IPS DF 4.7 (cell line): ENCODE measurements at regions not wholly inside any gene's neighbourhood (a gene's known extent, or its start where the extent isn't known, plus 50 kb on each side); places are given as distances from the start of the nearest gene placed in this dataset.

Experiments used
- DNase-seq: peaks from one replicate; pipeline ENCODE4 v3.0.0-alpha.2; 2013; ENCODE audit warnings: low spot score; ENCODE audit errors: extremely low read depth

DNA sequence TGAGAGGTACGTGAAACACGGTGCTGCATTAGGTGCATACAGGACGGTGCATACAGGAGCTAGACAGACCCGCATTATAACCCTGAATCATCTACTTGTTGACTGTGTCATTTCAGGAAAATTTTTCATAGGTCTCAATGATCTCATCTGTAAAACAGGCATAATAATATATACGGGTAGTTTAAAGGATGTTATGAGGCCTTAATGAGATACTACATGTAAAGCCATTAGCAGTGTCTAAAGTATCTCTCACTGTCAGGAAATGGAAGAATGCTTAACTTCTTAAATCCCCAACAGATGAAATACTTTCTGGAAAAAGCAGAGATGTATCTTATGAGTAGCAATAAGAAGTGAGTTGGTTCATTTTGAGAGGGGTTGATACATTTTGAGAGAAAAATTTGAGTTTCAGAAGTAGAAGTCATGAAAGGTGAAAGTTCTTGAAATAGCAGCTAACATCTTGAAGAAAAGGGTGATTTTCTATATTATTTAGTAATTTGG is 669.6 kb downstream of the PTPRC start:
- DNase-seq = no peak

DNA sequence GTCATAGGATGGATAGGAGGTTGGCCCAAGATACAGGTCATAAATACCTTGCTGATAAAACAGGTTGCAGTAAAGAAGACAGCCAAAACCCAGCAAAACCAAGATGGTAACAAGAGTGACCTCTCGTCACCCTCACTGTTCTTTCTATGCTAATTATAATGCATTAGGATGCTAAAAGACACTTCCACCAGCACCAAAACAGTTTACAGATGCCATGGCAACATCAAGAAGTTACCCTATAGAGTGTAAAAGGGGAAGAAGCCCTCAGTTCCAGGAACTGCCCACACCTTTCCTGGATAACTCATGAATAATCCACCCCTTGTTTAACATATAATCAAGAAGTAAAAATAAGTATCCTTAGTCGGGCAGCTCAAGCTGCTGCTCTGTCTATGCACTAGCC is 671.9 kb downstream of the PTPRC start:
- DNase-seq = no peak

DNA sequence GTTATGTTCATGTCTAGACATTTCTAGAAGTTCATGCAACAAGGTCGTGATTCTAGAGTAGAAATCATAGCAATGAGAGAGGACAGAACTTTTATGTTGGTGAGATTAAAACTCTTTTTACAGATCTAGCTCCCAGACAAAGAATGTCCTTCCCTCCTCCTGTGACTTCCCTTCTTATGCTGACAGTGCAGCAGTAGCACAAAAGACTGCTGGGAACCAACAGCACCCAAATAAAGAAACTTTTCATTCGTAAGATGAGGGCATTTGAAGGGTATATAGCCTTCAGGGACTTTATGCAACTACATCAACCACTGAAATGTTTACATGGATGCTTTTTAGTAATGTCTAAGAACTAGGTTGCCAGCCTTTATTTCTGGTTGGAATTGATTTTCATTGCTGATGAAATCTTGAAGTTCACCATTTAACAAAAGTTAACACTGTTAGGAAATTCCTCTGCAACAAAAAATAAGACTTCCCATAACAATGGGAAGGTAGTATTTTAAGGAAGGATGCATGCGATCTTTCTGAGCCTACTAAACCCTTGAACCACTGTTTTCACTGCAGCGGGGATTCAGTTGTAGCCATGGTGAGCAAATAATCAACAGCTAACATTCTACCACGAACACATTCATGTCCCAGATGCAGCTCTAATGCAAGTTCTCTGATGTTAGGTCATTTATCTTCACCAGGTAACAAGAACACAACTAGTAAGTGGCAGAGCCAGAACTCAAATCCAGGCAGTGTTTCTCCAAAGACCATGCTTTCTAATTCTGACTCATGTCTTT is 672.8 kb downstream of the PTPRC start:
- no peak for DNase-seq

DNA sequence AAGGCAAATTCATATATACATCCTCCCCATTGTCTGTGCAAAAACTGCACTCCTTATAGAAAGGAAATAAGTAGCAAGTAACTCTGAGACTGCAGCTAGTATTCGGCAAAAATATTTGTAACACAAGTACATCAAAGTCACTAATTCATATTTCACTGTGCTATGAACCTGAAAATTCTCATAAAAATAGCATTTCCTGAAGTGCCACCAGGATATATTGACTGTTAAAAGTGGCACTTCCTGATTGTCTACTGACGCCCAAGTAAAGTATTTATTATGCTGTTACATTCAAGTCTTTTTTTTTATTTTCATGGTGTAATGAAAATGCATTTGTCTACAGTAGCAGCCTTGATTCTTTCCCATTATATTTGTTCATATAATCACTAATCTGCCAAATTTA is 673.8 kb downstream of the PTPRC start:
- DNase-seq = no peak

DNA sequence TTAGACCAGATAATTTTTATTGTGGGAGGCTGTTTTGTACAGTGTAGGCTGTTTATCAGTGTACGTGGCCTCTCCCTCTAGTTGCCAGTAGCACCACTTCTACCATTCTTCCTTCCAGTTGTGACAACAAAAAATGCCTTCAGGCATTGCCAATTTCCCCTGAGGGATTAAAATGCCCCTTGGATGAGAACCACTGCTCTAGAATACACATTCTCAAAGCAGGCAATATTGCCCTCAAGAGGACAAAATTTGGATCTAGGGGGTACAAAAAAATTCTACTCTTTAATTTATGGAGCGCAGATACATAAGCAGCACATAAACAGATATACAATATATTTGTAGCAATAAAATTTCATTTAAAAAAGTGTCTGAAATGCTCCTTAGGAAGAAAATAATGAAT is 674.6 kb downstream of the PTPRC start:
- no peak for DNase-seq

DNA sequence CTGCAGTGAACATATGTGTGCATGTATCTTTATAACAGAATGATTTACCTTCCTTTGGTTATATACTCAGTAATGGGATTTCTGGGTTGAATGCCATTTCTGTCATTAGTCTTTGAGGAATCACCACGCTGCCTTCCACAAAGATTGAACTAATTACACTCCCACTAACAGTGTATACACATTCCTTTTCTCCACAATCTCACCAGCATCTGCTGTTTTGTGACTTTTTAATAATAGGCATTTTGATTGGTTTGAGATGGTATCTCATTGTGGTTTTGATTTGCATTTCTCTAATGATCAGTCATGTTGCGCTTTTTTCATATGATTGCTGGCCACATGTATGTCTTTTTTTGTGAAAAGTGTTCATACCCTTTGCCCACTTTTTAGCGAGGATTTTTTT is 680.5 kb downstream of the PTPRC start:
- no peak for DNase-seq

DNA sequence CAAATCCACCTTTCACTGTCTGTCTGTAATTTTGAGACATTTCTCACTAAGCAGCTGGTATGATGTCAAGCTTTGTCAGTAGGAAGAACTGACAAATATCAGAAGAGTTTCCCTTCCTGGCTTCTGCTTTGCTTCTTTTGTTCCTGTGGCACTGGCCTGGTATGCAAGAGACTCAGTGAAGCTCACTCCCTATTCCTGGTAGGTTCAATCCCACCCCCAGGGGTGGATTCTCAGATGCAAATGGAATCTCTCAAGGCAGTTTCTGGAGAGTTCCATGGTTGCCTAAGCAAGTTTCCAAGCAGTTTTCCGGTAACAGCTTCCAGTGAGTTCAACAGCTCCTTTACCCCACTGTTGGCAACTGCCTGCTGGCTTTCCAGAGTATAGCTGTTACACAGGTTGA is 683.4 kb downstream of the PTPRC start:
- DNase-seq = no peak

DNA sequence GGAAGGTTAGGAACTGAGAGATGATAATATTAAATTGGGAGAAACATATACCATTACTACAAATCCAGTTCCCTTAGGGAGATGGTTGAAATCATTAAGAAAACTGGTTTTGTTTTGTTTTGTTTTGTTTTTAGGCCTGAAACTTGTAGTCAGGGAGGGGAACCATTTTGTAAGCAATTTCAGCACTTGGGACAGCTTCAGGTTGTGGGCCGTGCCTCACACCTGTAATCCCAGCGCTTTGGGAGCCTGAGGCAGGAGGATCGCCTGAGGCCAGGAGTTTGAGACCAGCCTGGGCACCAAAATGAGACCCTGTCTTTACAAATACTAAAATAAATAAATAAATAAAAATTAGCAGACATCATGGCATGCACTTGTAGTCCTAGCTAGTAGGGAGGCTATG is 694.3 kb upstream of the NR5A2 start:
- DNase-seq = no peak

DNA sequence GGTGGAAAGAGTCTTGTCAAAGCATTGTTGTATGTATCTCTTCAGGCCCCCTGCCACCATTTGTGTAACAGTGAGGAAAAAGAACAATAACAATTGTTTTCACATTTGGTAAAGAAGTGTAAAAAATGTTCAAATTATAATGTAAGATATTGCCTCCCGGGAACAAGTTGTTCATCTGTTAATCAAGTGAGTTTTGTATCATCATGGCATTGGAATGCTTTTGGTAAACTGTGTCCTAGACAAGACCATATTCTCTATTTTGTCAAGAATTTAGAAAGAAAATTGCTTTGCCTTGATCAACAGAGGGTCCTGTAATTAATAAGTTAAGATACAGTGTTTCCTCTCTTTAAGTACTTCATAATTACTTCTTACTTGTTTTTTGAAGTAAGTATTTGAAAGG is 692.0 kb upstream of the NR5A2 start:
- DNase-seq = no peak

DNA sequence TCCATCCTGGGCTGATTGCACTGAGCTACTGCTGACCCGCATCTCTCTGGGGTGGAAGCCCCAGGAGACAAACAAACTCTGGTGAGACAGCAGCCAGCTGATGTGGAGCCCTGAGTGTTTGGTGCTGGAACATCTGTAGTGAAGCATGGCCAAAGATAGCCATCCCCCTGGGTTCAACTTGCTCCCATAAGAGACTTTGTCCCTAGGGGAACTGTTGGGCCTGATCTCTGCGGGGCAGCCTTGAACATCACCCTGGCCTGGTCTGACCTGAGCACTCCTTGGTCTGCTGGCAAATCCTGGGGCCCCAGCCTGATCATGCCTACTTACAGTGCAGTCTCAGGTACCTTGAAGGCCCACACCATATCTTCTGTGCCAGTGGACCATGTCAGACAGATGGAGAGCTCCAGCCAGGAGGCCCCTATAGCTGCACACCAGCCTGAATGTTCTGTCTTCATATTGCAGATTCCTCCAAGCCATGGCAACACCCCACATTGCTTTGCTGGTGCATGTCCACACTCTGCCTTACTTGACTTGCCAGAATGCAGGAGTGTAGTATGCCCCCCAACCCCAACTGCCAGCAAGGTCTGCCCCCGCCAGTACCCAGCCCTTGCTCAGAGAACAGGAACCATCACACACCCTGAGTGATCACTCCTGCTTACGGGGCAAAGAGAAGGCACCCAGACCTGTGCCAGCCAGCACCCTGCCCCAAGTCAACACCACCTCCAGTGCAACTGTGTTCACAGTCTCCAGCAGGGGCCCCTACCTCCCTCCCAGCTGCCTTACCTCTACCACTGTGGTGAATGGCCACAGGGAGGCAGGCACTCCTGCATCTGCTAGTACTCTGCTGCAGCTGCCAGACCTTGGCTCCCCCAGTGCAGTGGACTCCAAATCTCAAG is 690.5 kb upstream of the NR5A2 start:
- no peak for DNase-seq

DNA sequence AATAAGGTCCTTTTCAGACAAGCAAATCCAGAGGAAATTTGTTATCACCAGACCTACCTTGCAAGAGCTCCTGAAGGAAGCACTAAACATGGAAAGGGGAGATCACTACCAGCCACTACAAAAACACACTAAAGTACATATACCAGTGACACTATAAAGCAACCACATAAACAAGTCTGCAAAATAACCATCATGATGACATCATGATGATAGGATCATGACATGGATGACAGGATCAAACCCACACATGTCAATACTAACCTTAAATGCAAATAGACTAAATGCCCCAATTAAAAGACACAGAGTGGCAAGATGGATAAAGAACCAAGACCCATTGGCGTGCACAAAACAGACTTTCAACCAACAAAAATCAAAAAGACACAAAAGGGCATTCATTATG is 688.8 kb upstream of the NR5A2 start:
- no peak for DNase-seq

DNA sequence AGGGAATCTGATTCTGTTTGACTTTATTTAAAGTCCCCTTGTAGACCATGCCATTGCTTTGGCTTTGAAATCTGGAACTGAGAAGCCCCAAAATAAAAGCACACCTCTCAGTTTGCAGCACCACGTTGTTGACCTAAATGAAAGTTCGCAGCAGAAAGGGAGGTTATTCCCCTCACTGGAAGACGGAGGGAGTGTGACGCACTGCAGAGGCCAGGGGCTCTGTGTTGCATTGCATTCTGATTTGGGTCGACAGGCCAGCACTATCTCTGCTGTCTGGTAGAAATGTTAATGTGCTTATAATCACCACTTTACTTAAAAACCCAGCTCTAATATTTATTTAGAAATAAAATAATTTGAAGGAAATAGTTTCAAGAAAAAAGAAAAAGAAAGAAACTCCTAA is 675.2 kb upstream of the NR5A2 start:
- DNase-seq = no peak

DNA sequence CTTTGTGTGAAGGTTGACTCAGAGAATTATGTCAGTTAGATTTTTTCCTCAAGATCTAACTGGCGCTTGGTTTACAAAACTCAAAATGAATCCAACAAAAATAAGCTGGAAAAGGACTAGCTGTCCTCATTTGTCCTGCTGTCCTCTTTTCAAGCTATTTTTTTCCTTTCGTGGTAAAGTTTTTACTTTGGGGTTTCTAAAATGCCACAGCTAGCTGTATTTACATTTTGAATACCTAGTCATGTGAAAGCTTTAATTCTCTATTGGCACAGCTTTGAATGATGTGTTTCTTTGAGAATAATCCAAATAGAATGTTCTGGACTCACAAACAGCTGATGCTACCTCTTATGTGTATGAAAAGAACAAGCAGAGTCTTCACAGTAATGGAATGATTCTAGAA is 673.6 kb upstream of the NR5A2 start:
- DNase-seq = no peak

DNA sequence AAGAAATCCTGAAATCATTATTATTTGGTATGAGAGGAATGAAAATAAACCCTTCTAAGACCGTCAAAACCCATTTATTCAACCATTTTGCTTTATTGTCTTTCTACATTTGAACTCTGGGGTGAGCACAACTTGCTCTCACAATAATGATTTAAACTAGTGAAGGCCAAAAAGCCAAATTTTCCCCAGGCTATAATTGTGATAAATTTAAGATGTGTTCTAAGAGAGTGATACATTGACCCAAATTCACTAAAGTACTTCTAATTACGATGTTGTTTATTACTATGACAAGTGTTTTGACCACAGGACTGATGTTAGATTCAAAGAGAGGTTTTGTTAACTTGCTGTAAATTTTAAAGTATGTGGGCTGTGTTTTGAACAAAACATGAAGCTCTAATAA is 670.9 kb upstream of the NR5A2 start:
- no peak for DNase-seq

DNA sequence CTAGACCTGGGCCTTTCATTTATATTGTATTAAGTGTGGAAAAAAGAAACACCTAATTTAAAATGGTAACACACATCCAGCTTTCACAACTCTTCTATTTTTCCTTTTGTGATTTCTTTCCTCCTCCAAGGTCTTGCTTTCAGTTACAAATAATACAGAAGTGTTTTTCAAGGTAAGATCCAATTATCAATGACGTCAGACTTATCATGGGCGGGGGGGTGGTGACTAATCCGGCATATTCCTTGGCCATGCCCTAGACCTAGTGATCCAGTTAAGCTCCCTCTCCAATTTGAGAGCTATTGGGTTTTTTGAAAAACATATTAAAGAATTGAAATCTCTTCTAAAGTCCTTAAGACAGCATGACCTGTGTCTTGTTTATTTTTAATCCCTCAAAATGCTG is 669.9 kb upstream of the NR5A2 start:
- no peak for DNase-seq

DNA sequence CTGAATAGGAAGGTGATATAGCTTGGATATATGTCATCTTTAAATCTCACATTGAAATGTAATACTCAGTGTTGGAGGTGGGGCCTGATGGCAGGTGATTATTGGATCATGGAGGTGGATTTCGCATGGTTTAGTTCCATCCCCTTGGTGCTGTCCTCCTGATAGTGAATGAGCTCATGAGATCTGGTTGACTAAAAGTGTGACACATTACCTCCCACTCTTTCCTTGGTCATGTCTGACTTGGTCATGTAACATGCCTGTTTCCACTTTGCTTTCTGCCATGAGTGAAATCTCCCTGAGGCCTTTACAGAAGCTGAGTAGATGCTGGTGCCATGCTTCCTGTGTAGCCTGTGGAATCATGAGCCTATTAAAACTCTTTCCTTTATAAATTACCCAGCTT is 664.5 kb upstream of the NR5A2 start:
- DNase-seq = no peak

DNA sequence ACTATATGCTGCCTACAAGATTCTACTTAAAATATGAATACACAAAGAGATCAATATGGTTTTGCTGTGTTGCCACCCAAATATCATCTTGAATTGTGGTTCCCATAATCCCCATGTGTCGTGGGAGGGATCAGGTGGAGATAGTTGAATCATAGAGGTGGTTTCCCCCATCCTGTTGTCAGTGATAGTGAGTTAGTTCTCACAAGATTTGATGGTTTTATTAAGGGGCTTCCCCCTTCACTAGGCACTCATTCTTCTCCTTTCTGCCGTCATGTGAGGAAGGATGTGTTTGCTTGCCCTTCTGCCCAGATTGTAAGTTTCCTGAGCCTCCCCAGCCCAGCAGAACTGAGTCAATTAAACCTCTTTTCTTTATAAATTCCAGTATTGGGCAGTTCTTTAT is 654.4 kb upstream of the NR5A2 start:
- DNase-seq = no peak

DNA sequence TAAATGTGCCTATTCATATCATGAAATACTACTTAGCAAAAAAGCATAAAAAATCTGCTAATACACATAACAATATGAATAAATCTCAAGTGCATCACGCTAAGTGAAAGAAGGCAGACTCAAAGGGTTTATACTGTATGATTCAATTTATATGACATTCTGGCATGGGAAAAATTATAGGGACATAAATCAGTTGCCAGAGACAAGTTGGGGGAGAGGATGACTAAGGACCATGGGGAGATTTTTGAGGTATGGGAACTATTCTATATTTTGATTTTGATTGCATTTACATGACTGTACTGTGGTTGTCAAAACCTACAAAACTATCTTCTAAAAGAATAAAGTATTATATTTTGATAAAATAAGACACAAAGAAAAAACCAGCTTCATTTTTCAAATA is 650.3 kb upstream of the NR5A2 start:
- DNase-seq = no peak

DNA sequence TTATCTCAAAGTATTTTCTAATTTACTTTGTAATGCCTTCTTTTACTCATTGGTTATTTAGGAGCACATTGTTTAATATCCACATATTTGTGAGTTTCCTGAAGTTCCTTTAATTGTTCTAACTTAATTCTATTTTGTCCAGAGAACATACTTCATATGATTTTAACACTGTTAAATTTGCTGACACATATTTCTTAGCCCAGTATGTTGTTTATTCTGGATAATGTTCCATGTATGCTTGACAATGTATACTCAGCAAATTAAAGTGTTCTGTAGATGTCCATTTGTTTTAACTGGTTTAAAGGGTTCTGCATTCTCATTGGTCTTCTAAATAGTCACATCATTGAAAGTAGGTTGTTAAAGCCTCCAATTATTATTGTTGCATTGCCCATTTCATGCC is 643.7 kb upstream of the NR5A2 start:
- no peak for DNase-seq

DNA sequence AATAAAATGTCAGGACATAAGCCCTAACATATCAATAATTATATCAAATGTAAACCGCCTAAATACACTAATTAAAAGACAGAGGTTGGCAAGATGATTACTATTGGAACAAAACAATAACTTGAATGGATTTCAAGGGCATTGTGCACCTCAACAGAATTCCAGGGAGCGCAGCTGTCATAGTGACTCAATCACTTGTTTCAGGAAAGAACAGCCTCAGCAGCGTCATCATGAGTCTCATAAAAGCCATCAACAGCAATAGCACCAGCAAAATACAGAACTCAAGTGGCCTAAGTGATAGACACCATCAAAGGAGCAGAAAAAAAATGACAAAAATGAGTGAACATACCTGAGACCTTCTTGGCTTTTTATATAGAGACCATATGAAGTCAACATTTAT is 632.7 kb upstream of the NR5A2 start:
- no peak for DNase-seq

DNA sequence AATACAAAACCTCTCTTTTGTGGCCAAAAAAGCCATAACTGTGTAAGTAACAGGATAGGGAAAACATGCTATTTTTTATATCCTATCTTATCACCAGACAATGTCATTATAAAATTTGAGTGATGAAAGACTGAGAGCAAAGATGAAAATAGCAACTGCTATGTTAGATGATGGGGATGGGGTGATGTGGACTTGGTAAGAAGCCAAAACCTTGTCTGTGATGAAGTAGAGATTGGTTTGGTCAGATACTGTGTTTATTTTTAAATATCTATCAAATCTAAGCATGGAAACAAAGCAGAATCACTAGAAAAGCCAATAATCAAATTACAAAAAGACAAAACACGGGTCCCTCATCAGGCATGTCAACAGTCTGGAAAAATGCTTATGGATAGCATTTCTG is 631.1 kb upstream of the NR5A2 start:
- DNase-seq = no peak

DNA sequence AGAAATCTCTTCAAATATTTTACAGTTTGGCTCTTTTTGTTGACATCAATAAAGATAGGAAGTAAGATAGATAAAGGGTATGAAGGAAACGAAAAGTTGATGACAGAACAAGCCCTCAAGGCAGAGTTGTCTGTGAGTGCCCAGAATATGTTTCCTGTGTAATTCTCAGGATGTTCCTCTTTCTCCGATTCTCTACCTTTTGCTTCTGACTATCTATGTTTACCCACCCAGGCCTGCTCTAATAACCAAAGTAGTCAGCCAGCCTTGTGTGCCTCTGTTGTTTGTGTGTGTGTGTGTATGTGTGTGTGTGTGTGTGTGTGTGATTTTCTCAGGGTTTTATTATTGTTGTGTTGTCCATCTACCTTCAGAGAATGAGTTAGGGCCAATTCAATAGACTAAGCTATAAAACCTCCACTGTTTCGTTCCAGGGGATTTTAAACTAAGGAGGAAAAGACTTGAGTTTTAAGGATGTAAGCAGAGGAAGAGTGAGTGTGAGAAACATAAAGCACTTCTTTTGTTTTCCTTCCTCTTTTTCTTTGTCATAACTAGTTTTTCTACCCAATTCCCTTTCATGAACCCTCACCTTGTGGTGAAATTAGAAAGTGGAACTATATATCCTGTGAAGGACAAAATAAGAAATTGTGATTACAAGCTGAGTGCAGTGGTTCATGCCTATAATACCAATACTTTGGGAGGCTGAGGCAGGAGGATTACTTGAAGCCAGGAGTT is 627.4 kb upstream of the NR5A2 start:
- no peak for DNase-seq
